ENCODE measurements at regions not wholly inside any gene's neighbourhood (a gene's known extent, or its start where the extent isn't known, plus 50 kb on each side); places are given as distances from the start of the nearest gene placed in this dataset.

DNA sequence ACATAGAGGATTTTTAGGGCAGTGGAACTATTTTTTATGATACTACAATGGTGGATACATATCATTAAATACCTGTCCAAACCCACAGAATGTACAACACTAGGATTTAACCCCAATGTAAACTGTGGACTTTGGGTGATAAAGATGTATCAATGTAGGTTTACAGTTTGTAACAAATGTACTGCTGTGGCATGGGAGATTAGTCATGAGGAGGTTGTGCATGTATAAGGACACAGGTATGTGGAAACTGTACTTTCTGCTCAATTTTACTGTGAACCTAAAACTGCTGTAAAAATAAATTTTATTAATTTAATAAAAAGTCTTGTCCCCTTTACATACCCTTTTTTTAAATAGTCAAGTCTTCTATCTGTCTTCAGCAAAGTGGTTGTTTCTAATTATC lies 322.5 kb upstream of the EPHA3 start:
- no peaks in the 10 kb centered on the region for H3K9me2 ChIP-seq (ENCODE audit: low read depth, low read length)
- no peaks in the 10 kb centered on the region for H3F3A ChIP-seq (ENCODE audit: insufficient read depth, low read length)
- no peaks in the 10 kb centered on the region for H4K20me1 ChIP-seq (ENCODE audit: insufficient read depth, low read length)
- H3K4me3 ChIP-seq (ENCODE audit: low read depth, low read length, poor library complexity, severe bottlenecking) = no peak overlapping the region
- H3K36me3 ChIP-seq (ENCODE audit: insufficient read depth, low read length) = no peaks in the 10 kb centered on the region
- H3K27me3 ChIP-seq (ENCODE audit: insufficient read depth, low read length) = no peaks in the 10 kb centered on the region
- H2AFZ ChIP-seq (ENCODE audit: low read length) = no peak overlapping the region
- no peaks in the 10 kb centered on the region for H3K9me3 ChIP-seq (ENCODE audit: low read length)
- H3K27ac ChIP-seq (ENCODE audit: low read depth, low read length, poor library complexity, severe bottlenecking) = no peak overlapping the region
- no peaks in the 10 kb centered on the region for H3K79me2 ChIP-seq (ENCODE audit: insufficient read depth, low read length)
- no peak overlapping the region for H3K4me2 ChIP-seq (ENCODE audit: low read length)
- TF ChIP-seq, protein P1, sequence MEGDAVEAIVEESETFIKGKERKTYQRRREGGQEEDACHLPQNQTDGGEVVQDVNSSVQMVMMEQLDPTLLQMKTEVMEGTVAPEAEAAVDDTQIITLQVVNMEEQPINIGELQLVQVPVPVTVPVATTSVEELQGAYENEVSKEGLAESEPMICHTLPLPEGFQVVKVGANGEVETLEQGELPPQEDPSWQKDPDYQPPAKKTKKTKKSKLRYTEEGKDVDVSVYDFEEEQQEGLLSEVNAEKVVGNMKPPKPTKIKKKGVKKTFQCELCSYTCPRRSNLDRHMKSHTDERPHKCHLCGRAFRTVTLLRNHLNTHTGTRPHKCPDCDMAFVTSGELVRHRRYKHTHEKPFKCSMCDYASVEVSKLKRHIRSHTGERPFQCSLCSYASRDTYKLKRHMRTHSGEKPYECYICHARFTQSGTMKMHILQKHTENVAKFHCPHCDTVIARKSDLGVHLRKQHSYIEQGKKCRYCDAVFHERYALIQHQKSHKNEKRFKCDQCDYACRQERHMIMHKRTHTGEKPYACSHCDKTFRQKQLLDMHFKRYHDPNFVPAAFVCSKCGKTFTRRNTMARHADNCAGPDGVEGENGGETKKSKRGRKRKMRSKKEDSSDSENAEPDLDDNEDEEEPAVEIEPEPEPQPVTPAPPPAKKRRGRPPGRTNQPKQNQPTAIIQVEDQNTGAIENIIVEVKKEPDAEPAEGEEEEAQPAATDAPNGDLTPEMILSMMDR (IDR thresholded peaks at IDR 0.05; ENCODE audit: low read length) = no peak
- TF ChIP-seq EZH2 (IDR thresholded peaks at IDR 0.05; ENCODE audit: borderline replicate concordance, low read length) = no peak
- H3K4me1 ChIP-seq (ENCODE audit: insufficient read depth, low read length, severe bottlenecking) = no peaks in the 10 kb centered on the region
- no peak overlapping the region for H3K9ac ChIP-seq (ENCODE audit: low read length)

DNA sequence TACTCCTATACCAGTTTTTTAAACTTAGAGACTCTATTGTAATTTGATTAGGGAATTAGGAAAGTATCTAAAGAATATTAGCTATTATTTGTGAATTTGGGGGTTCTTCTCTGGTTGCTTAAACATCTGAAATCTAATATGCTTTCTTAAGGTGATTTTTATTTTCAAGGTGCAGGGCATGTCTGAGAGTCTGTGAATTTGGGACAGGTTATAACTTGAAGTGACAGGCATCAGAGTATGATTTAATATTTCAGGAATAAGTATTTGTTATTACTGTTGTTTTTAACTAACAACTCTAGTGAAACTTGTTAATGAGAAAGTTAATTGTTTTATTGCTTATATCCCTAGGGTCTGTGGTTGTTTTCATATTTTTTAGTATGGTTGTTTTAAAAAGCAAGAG lies 321.6 kb upstream of the EPHA3 start:
- H3K9me2 ChIP-seq (ENCODE audit: low read depth, low read length) = no peaks in the 10 kb centered on the region
- no peak overlapping the region for H2AFZ ChIP-seq (ENCODE audit: low read length)
- no peaks in the 10 kb centered on the region for H3K9me3 ChIP-seq (ENCODE audit: low read length)
- no peaks in the 10 kb centered on the region for H3K4me1 ChIP-seq (ENCODE audit: insufficient read depth, low read length, severe bottlenecking)
- H4K20me1 ChIP-seq (ENCODE audit: insufficient read depth, low read length) = no peaks in the 10 kb centered on the region
- H3K27me3 ChIP-seq (ENCODE audit: insufficient read depth, low read length) = no peaks in the 10 kb centered on the region
- no peaks in the 10 kb centered on the region for H3F3A ChIP-seq (ENCODE audit: insufficient read depth, low read length)
- no peak overlapping the region for H3K4me3 ChIP-seq (ENCODE audit: low read depth, low read length, poor library complexity, severe bottlenecking)
- H3K36me3 ChIP-seq (ENCODE audit: insufficient read depth, low read length) = no peaks in the 10 kb centered on the region
- TF ChIP-seq EZH2 (IDR thresholded peaks at IDR 0.05; ENCODE audit: borderline replicate concordance, low read length) = no peak
- TF ChIP-seq, protein P1 (IDR thresholded peaks at IDR 0.05; ENCODE audit: low read length) = no peak
- no peak overlapping the region for H3K4me2 ChIP-seq (ENCODE audit: low read length)
- no peak overlapping the region for H3K27ac ChIP-seq (ENCODE audit: low read depth, low read length, poor library complexity, severe bottlenecking)
- no peaks in the 10 kb centered on the region for H3K79me2 ChIP-seq (ENCODE audit: insufficient read depth, low read length)
- H3K9ac ChIP-seq (ENCODE audit: low read length) = no peak overlapping the region

DNA sequence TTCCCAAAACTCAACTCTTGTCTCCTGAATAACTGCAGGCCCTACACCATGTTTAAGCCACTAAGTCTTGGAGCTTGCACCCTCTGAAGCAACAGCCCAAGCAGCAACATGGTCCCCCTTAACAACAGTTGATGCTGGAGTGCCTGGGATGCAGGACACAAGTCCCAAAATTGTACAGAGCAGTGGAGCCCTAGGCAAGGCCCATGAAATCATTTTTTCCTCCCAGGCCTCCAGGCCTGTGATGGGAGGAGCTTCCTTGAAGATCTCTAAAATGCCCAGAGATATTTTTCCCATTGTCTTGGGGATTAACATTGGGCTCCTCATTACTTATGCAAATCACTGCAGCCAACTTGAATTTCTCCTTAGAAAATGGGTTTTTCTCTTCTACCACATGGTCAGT lies 311.9 kb upstream of the EPHA3 start:
- H3K4me3 ChIP-seq (ENCODE audit: low read depth, low read length, poor library complexity, severe bottlenecking) = no peak overlapping the region
- H3F3A ChIP-seq (ENCODE audit: insufficient read depth, low read length) = no peaks in the 10 kb centered on the region
- no peaks in the 10 kb centered on the region for H3K36me3 ChIP-seq (ENCODE audit: insufficient read depth, low read length)
- no peaks in the 10 kb centered on the region for H3K9me2 ChIP-seq (ENCODE audit: low read depth, low read length)
- no peaks in the 10 kb centered on the region for H3K4me1 ChIP-seq (ENCODE audit: insufficient read depth, low read length, severe bottlenecking)
- H3K9ac ChIP-seq (ENCODE audit: low read length) = no peak overlapping the region
- no peak overlapping the region for H3K4me2 ChIP-seq (ENCODE audit: low read length)
- no peak overlapping the region for H3K27ac ChIP-seq (ENCODE audit: low read depth, low read length, poor library complexity, severe bottlenecking)
- no peaks in the 10 kb centered on the region for H3K79me2 ChIP-seq (ENCODE audit: insufficient read depth, low read length)
- no peak overlapping the region for H2AFZ ChIP-seq (ENCODE audit: low read length)
- TF ChIP-seq, protein P1 (IDR thresholded peaks at IDR 0.05; ENCODE audit: low read length) = no peak
- TF ChIP-seq EZH2 (IDR thresholded peaks at IDR 0.05; ENCODE audit: borderline replicate concordance, low read length) = no peak
- H4K20me1 ChIP-seq (ENCODE audit: insufficient read depth, low read length) = no peaks in the 10 kb centered on the region
- peaks cover 3% of the 10 kb centered on the region; the same call in 1 of the 2 replicates for H3K9me3 ChIP-seq (ENCODE audit: low read length)
- no peaks in the 10 kb centered on the region for H3K27me3 ChIP-seq (ENCODE audit: insufficient read depth, low read length)

Measured in OCI-LY1 (cell line).